HG03432 (cell line): ENCODE measurements at regions not wholly inside any gene's neighbourhood (a gene's known extent, or its start where the extent isn't known, plus 50 kb on each side); places are given as distances from the start of the nearest gene placed in this dataset.

Experiments used
- ATAC-seq: cut with Tn5 transposase; IDR thresholded peaks from one replicate; pipeline ENCODE4 v1.9.1; 2021; ENCODE audit warnings: mild to moderate bottlenecking, moderate library complexity; ENCODE audit not compliant: unreplicated experiment

DNA sequence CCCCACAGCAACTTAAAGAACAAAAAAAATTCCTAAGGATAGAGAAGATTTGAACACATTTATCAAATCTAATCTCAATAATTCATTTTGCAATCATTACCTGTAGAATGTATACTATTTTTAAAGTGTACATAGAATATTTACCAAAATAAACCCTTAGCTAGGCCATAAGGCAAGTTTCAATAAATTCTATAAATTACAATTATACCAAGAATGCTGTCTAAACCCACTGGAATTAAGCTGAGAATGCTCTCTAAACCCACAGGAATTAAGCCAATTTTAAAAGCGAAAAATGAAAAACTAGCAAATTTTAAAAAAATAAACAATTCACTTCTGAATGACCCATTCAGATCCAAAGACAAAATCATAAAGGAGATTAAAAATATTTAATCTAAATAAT, 540.4 kb upstream of the NBEA start:
- no peak for ATAC-seq

DNA sequence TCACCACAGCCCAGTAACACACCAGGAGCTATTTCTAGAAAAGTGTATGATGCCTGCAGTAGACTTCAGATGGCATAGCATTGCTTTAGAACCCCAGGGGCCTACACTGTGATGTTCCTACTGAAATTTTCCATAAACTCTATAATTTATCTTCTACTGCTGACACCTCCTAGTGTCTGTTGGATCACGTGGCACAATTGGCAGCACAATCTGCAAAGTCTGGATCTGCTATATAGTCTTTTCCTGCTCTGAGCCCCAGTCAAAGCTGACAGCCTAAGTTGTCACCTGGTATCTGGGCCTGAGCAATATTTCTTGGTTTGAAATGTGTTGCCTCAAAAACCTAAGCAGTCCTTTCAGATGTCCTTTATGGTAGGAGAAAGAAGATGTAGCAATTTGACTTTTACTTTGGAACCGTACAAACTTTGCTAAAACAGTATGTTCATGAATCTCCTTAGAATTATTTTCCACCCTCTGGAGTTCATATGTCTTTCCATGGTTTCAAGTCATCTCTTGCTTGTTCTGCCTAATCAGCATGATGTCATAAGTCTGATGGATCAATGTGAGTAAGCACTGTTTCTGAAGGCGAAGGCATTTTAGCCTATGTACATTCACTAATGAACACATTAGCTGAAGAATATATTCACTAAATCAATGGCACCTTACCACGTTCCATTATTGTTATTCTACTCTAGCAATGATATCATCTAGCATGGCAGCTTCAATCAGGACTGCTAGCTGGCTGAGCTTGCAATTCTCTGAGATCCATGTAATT, 536.5 kb upstream of the NBEA start:
- no peak for ATAC-seq

DNA sequence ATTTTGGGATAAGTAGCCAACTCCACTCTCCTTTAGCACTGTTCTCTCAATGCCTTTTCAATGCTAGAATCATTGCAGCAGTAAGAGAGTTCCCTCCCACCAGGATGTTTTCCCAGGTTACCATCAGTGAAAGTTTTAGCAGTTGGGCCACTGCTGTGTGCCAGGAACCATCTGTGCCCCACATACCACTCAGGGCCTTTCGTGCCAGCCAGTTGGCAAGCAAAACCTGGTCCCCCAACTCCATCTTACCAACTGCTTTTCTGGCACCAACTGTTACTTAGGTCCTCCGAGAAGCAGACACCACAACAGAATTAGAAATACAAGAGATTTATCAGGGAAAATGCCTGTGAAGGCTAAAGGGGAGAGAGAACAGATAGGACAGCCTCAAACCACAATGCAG, 533.4 kb upstream of the NBEA start:
- ATAC-seq, result no peak

DNA sequence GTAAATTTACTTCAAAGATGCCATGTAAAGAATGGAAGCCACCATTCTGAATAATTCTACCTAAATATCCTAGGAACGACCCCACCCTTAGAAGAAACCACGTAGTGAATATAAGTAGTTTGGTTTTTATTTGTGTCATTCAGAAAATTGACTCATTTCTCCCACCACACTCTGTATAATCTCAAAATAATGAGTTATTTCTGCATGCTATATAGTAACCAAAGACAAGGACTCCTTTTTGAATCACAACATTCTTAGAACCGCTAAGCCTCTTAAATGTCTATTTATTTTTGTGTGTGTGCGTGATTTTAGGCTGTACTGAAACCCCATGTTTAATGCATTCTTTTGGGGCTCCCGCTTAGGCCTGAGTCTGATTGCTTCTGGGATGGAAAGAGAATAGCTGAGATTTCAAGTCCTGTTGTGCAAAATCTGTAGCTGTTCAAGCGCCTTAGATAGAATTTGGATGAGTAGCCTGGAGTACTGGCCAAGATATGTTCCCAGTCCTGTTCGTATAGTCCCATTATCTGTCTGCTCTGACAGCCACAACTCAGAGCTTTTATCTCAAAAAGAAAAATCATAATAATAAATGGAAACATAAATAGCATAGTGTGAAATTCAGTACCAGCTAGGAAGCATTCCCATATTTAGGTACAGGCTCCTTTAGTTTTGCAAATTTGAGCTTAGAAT, 532.4 kb upstream of the NBEA start:
- no peak for ATAC-seq

DNA sequence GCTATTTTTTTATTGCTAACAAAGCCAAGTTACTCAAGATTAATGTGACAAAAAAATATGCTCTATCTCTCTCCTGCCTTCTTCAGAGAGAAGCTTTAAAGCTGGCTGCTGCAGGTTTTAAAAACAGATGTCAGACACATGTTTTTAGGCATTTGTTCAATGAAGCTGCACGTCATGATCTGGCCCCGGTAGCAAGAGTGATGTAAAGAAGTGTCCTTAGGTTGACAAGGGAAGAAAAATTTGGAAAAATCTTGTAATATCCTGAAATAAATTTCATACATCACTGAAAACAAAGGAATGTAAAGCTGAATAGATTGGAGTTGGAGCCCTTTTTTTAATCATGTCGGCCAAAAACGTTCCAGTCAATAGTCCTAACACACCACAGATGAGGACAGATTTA, 531.4 kb upstream of the NBEA start:
- ATAC-seq, result no peak

DNA sequence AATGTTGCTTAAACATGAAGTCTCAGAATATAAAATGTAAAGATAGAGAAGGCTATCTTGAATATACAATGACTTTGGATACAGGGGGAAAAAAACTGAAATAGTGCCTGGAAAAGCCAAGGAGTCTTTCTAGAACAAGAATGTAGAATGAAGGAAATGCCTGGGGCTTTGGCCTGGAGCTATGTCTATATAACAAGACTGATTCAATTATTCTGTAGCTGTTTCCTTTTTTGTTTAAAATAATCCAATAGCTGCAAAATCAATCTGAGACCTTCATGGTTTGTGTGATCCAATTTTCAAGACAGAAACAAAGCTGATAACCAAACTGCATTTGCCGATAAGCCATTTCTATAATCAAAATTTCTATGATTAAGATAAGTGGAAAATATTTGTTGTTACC, 530.9 kb upstream of the NBEA start:
- ATAC-seq, result no peak

DNA sequence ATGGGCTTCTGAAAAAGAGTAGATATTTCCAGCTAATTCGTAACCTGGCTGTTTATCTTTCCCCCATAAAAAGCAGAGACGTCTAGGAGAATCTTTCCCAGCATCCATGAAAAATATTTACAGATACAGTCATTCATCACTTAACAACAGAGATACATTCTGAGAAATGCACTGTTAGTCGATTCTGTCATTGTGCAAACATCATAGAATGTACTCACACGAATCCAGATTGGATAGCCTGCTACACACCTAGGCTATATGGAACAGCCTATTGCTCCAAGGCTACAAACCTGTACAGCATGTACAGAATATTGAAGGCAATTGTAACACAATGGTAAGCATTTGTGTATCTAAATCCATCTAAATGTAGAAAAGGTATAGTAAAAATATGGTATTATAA, 530.2 kb upstream of the NBEA start:
- ATAC-seq, result no peak

DNA sequence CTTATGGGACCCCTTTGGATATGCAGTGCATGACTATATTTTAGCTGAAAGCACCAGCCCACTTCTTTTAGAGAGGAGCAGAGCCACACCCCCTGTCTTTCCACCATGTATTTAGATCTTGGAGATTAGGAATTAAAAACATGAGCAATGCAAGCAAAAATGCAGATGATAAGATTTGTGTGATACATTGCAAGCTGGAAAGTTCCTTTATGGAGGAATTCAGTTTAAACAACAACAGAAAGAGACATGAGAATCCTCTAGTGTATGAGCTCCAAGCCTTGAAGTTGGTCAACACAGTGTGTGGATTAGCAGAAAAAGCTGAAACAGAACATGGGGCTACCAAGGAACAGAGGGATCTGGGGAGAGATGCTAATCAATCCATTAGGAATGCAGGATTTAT, 529.8 kb upstream of the NBEA start:
- no peak for ATAC-seq

DNA sequence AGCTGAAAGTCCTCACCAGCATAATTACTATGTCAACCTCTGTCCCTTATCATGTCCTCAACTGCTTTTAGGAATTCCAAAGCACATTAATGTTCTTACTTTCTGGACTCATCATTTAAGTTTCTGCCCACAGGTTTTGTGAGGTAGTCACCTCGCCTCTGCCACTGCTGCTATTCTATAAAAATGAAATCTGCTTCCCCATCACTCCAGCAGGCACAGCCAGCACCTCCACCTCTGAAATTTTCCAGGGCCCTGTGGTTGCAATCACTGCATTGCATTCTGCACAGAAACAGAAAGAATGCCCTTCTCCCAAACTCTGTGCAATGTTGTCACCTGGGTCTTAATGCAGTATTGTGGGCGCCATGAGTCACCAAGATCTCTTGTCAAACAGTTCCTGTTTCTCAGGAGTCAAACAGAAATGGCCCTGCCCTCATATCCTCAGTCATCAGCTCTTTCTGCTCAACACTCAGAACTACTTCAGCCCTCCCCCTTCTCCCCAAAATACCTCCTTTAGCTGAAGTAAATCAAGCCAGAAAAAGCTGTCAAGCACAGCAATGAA, 529.2 kb upstream of the NBEA start:
- no peak for ATAC-seq

DNA sequence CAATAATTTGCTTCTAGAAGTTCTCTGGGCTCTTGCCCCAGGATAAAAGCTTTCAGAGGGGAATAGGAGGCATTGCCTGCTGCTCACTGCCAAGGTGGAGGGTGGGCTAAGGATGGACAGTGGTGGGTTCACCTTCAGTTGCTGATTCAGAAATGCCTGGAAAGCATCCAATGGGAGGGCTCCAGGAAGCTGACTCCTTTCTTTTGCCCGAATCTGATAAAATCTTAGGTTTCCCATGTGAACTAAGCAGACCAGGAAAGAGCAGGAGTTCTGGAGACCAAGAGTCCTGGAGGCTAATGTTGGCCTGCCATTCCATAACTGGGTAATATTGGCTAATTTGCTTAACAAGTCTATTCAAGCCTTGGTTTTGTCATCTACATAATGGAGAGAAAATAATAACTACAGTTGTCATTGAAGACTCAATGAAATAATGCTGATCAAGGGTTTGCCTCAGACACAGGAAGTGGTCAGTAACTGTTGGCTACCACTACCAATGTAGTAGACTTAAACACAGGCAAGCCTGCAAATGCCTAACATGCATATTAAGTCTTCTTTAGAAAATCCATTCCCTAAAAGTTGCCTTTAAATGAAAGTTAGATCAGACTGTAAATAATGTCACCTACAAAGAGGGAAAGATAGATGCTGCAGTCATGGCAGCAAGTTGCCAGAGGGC, 528.4 kb upstream of the NBEA start:
- ATAC-seq, result no peak

DNA sequence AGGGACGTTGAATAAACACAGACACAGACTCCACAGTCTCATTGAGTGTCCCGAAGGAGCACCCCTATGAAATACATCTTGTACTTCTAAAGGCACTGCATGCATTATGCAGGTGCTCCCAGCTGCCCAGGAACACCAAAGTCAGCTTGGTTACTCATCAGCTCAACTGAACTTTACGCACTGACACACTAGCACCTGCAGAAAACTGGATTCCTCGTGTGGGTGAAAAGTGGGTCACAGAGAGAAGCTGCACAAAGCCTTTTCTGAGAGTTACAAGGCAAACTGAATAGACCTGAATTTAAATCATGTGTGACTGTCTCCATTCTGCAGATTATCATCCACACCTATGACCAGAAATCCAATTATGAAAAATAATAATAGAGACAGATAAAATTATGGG, 527.5 kb upstream of the NBEA start:
- no peak for ATAC-seq

DNA sequence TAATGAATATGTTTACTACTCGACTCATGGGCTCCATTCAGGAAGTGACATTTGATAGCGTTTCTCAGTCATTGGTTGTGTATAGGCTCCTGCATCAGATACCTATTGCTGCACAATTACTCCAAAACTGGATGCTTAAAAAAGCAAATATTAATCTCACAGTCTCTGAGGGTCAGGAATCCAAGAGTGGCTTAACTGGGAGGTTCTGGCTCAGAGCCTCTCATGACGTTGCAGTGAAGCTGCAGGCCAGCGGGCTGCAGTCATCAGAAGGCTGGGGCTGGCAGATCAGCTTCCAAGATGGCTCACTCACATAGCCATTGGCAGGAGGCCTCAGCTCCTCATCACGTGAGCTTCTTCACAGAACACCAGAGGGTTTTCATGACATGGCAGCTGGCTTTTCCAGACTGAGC, 525.1 kb upstream of the NBEA start:
- no peak for ATAC-seq

DNA sequence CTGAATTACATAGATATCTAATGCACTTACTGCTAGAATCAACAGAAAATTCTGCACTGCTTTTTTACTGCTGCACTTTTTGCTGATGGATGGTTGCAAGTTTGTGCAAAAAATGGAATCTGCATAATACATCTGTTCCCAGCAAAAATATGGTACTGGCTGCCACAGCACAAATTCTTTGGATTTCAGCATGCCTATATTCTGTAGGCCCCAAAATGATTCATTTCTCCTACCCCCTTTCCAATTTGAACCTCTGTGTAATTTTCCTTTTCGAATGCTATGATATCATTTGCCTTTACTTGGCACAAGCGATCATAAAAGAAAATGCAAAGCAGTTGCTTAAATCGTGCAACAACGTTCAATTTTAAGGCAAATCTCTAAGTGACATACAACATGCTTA, 524.2 kb upstream of the NBEA start:
- no peak for ATAC-seq

DNA sequence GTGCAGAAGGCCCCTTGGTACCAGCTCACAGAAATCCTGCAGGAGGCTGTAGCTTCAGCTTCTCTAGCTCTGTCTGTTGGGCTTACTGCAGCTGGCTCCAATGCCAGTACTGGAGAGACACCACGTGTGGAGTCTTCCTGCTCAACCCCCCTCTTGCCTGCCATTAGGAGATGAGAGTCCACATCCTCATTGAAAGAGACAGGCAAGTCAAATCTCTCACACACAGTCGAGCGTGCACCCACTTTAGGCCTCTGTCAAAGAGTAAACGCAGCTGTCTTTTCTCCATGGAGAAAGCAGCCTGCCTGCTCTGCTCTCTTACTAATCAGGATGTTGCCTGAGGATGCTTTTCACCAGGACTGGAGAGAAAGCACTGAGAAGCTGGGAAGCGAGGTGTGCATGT, 523.0 kb upstream of the NBEA start:
- no peak for ATAC-seq

DNA sequence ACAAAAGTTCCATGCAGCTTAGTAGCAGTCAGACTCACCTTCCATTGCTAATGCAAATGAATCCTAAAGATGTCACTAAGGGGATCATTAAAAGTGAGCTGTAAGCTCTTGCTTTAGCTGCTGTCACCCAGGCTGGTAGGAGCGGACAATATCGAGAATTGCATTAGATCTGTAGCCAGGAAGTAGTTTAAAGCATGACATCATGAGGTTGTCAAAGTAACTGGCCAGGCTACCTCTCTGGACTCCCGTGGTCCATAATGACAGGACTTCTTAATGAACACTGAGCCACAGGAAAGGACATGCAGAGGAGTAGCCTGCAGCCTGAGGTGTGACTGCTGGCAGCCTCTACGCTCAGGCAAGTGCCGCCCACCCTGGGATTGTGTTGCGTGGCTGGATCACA, 522.3 kb upstream of the NBEA start:
- no peak for ATAC-seq

DNA sequence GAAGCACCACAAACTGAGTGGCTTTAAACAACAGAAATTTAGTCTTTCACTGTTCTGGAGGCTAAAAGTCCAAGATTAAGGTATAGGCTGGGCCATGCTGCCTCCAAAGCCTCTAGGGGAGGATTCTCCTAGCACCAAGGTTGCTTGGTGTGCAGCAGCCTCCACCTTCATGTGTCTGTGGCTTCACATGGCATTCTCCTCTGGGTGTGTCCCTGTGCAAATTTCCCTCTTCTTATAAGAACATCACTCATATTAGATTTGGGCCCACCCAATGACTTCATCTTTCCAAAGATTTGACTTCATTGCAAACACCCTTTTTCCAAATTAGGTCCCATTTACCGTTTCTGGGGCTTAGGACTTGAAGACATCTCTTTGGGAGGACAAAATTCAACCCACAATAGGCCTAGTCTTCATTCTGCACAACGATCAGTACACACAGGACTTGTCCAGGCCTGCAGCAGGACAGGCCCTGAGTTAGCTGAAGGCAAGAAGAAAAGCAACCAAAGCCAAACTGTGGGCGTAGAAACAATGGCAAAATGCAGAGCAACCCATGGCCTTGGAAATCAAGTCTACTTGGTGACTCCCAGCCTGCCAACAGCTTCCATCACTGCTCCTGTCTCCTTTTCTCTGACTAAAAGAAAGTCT, 521.2 kb upstream of the NBEA start:
- ATAC-seq, result no peak

DNA sequence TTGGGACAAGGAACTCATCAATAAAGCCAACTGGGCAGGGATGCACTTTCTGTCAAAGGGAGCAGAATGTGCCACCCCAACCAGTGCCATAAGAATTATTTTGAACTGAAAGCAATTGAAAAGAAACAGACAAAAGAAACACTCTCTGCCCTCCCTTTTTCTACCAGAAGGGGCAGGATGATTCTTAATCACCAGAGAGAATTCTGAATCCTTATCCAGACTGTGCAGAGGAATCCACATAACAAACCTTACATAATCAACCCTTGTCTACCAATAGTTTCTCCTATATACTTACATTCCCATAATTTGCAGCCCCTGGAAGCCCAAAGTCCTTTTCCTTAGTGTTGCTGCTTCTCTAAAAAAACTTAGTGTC, 520.7 kb upstream of the NBEA start:
- ATAC-seq, result no peak

DNA sequence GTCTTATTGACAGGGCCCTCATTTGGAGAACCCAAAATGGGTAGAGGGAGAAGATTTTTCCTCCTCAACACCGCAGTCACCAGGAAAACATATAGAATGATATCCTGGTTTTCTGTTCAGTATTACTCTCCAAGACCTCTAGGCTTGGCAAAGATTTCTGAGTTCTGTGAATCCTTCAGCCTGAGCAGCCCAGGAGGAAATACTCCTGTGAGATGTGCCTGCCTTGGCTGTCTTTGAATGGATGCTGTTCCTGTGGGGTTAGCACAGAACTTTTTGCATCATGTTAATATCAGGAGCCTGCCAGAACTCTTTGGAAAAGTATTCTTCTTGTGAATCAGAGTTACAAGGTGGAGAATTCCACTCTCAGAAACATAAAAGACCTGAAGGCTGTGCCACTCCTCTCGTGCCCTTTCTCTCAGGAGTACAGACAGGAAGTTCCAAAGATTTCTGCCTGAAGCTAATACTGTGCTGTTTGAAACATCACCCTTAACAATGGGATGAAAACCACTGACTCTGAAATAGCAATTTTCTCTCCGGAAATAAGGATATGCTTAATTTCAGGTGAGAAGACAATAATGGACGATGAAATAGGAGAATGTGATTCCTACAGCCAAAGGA, 520.1 kb upstream of the NBEA start:
- ATAC-seq, result no peak

DNA sequence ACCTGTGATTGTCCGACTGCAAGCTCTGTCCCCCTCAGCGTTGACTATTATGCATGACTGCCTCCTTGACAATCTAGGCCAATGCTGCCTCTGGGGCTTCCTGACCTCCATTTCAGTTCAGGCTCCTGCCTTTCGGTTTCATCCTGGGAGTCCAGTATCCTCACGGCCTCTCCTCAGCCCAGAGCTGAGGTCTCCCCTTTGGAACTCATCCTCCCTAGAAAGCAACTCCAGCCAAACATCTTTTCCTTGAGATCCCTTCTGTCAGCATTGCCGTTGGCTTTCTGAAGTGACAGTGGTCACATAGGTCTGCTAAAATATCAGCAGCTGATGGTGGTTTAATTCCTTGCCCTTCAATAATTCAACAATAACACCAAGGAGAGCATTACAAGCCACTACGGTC, 519.1 kb upstream of the NBEA start:
- ATAC-seq, result no peak

DNA sequence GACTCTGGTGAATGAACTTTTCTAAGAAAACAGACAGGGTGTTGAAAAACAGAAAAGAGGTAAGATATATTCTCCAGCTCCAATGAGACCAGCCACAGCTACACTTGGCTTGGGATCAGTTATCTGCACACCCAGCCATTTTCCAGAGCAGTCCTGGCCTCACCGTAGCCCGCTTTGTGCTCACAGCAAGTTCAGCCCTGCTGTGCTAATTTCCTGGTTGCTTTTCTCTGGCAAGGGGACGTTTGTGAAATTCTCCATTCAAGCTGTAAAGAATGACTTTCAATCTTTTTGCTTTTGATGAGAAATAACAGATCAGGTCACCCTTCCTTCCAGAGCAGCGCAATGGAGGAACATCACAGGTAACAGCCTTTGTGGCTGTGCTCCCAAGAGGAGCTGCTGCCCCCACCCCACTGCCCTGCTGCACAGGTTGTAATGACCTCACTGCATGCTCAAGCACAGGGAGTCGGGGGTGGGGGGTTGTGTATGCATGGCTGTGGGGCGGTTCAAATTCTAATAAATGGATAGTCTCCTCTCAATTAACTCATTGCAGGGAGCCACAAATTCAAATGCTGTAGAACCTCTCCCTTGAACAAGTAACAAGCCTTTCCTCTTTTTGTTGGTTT, 516.6 kb upstream of the NBEA start:
- no peak for ATAC-seq

DNA sequence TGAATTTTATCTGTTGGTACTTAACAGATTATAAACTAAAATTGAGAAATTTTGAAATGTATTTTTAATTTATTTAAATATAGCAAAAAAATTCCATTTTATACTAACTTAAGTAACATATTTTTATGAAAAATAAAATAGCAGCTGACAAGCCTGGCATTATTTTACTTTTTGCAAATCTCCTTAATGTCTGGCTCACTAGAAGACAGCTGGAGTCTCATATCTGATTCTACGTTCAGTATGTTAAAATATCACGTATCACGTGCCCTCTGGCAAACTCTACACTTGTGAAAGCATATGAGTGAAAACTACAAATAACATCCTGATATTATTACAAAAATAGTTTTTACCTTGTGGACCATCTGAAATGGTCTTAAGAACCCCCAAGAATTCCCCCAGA, 513.2 kb upstream of the NBEA start:
- no peak for ATAC-seq
